SK-N-SH treated with all-trans-retinoic acid at 6 μM for 48 hours (cell line): ENCODE measurements at regions not wholly inside any gene's neighbourhood (a gene's known extent, or its start where the extent isn't known, plus 50 kb on each side); places are given as distances from the start of the nearest gene placed in this dataset.

ENCODE experiments used
- ATAC-seq: fragments of 200-7000 bp; cut with Tn5 transposase; 3 replicates; pipeline ENCODE4 v1.9.1; 2020; ENCODE audit warnings: mild to moderate bottlenecking, moderate library complexity
- ARNTL ChIP-seq: fragments of 450-650 bp; formaldehyde crosslinking; IDR thresholded peaks from 2 replicates; pipeline ENCODE4 v1.5.0; 2020; ENCODE audit warnings: low read depth, mild to moderate bottlenecking, moderate library complexity, borderline replicate concordance
- CSDC2 ChIP-seq: fragments of 250-450 bp; sonication (Bioruptor Pico); IDR thresholded peaks from 2 replicates; pipeline ENCODE4 v1.5.0; 2020; ENCODE audit warnings: mild to moderate bottlenecking, moderate library complexity
- ESRRG ChIP-seq: fragments of 250-450 bp; sonication (Bioruptor Pico); IDR thresholded peaks from 2 replicates; pipeline ENCODE4 v1.6.1; 2021; ENCODE audit warnings: mild to moderate bottlenecking
- GLIS3 ChIP-seq: fragments of 250-450 bp; sonication (Bioruptor Pico); IDR thresholded peaks from 2 replicates; pipeline ENCODE4 v1.5.0; 2020; ENCODE audit warnings: mild to moderate bottlenecking, moderate library complexity
- ISL1 ChIP-seq: fragments of 250-450 bp; sonication (Bioruptor Pico); IDR thresholded peaks from 2 replicates; pipeline ENCODE4 v2.1.2; 2022; ENCODE audit warnings: mild to moderate bottlenecking, moderate library complexity
- OSR1 ChIP-seq: fragments of 250-450 bp; sonication (Bioruptor Pico); IDR thresholded peaks from 2 replicates; pipeline ENCODE4 v1.8.0; 2022; ENCODE audit warnings: moderate library complexity, mild to moderate bottlenecking, inconsistent platforms
- PPARA ChIP-seq: fragments of 250-450 bp; sonication (Bioruptor Pico); IDR thresholded peaks from 2 replicates; pipeline ENCODE4 v1.5.0; 2020; ENCODE audit warnings: mild to moderate bottlenecking, borderline replicate concordance
- RARB ChIP-seq: fragments of 250-450 bp; sonication (Bioruptor Pico); IDR thresholded peaks from 2 replicates; pipeline ENCODE4 v1.8.0; 2021; ENCODE audit warnings: mild to moderate bottlenecking, moderate library complexity
- SNAI2 ChIP-seq: fragments of 250-450 bp; sonication (Bioruptor Pico); IDR thresholded peaks from 2 replicates; pipeline ENCODE4 v1.5.0; 2020; ENCODE audit warnings: mild to moderate bottlenecking, moderate library complexity
- TCF4 ChIP-seq: fragments of 250-450 bp; sonication (Bioruptor Pico); IDR thresholded peaks from 2 replicates; pipeline ENCODE4 v1.8.0; 2021; ENCODE audit warnings: mild to moderate bottlenecking, moderate library complexity, borderline replicate concordance
- ZC3H10 ChIP-seq: fragments of 250-450 bp; sonication (Bioruptor Pico); IDR thresholded peaks from 2 replicates; pipeline ENCODE4 v1.5.1; 2021; ENCODE audit warnings: mild to moderate bottlenecking, moderate library complexity
- ZFP3 ChIP-seq: fragments of 250-450 bp; sonication (Bioruptor Pico); IDR thresholded peaks from 2 replicates; pipeline ENCODE4 v1.5.0; 2020; ENCODE audit warnings: mild to moderate bottlenecking, moderate library complexity
- ZFP30 ChIP-seq: fragments of 450-650 bp; formaldehyde crosslinking; IDR thresholded peaks from 2 replicates; pipeline ENCODE4 v1.5.0; 2022; ENCODE audit warnings: mild to moderate bottlenecking, moderate library complexity
- ZNF70 ChIP-seq: fragments of 450-650 bp; formaldehyde crosslinking; IDR thresholded peaks from 2 replicates; pipeline ENCODE4 v1.5.0; 2020; ENCODE audit warnings: mild to moderate bottlenecking, moderate library complexity
- TF ChIP-seq, protein P1 (sequence below): fragments of 250-450 bp; sonication (Bioruptor Pico); IDR thresholded peaks from 2 replicates; pipeline ENCODE4 v1.5.0; 2020; ENCODE audit warnings: mild to moderate bottlenecking, moderate library complexity
- TF ChIP-seq, protein P2 (sequence below): fragments of 250-450 bp; sonication (Bioruptor Pico); IDR thresholded peaks from 2 replicates; pipeline ENCODE4 v1.8.0; 2021; ENCODE audit warnings: low read depth, mild to moderate bottlenecking, moderate library complexity, borderline replicate concordance
- TF ChIP-seq, protein P3 (sequence below): fragments of 250-450 bp; sonication (Bioruptor Pico); IDR thresholded peaks from 2 replicates; pipeline ENCODE4 v1.5.1; 2021; ENCODE audit warnings: mild to moderate bottlenecking, moderate library complexity
- TF ChIP-seq, protein P4 (sequence below): fragments of 250-450 bp; sonication (Bioruptor Pico); IDR thresholded peaks from 2 replicates; pipeline ENCODE4 v1.5.1; 2020; ENCODE audit warnings: low read depth, mild to moderate bottlenecking, moderate library complexity
- TF ChIP-seq, protein P5 (sequence below): fragments of 250-450 bp; sonication (Bioruptor Pico); IDR thresholded peaks from 2 replicates; pipeline ENCODE4 v1.8.0; 2020; ENCODE audit warnings: mild to moderate bottlenecking, moderate library complexity, borderline replicate concordance

DNA sequence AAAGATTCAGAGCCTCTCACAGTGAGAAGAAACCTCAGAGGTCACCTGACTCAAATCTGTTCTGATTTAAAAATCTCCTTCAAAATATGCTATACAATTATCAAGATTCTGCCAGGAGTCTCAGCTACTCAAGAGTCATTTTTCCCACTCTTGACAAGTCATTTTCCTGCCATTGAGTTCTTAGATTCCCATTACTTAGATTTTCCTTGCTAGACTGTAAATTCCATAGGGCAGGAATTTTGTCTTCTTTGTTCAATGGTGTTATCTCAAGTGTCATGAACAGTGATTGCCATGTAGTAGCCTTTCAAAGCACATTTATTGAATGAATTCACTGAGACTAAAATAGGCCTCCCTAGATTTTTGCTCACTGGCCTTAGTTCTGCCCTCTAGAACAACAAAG is 95.9 kb downstream of the PCTP start:
- no peak for ATAC-seq

DNA sequence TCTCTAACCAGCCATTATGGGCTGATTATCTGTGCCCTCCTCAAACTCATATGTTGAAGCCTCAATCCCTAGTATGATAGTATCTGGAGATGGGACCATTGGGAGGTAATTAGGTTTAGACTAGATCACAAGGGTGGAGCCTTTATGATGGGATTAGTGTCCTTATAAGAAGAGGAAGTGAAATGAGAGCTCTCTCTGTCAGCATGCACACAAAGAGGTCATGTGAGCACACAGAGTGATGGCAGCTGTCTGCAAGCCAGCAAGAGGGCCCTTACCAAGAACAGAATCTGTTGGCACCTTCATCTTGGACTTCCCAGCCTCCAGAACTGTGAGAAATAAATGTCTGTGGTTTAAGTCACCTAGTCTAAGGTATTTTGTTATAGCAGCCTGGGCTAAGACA is 101.9 kb downstream of the PCTP start:
- TF ChIP-seq GLIS3 (CRISPR knock-in tag): no peak
- TF ChIP-seq ESRRG: no peak
- no peak for TF ChIP-seq OSR1
- TF ChIP-seq, protein P1, sequence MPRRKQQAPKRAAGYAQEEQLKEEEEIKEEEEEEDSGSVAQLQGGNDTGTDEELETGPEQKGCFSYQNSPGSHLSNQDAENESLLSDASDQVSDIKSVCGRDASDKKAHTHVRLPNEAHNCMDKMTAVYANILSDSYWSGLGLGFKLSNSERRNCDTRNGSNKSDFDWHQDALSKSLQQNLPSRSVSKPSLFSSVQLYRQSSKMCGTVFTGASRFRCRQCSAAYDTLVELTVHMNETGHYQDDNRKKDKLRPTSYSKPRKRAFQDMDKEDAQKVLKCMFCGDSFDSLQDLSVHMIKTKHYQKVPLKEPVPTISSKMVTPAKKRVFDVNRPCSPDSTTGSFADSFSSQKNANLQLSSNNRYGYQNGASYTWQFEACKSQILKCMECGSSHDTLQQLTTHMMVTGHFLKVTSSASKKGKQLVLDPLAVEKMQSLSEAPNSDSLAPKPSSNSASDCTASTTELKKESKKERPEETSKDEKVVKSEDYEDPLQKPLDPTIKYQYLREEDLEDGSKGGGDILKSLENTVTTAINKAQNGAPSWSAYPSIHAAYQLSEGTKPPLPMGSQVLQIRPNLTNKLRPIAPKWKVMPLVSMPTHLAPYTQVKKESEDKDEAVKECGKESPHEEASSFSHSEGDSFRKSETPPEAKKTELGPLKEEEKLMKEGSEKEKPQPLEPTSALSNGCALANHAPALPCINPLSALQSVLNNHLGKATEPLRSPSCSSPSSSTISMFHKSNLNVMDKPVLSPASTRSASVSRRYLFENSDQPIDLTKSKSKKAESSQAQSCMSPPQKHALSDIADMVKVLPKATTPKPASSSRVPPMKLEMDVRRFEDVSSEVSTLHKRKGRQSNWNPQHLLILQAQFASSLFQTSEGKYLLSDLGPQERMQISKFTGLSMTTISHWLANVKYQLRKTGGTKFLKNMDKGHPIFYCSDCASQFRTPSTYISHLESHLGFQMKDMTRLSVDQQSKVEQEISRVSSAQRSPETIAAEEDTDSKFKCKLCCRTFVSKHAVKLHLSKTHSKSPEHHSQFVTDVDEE (CRISPR knock-in tag): no peak
- TF ChIP-seq ZC3H10 (CRISPR knock-in tag): no peak
- TF ChIP-seq, protein P2, sequence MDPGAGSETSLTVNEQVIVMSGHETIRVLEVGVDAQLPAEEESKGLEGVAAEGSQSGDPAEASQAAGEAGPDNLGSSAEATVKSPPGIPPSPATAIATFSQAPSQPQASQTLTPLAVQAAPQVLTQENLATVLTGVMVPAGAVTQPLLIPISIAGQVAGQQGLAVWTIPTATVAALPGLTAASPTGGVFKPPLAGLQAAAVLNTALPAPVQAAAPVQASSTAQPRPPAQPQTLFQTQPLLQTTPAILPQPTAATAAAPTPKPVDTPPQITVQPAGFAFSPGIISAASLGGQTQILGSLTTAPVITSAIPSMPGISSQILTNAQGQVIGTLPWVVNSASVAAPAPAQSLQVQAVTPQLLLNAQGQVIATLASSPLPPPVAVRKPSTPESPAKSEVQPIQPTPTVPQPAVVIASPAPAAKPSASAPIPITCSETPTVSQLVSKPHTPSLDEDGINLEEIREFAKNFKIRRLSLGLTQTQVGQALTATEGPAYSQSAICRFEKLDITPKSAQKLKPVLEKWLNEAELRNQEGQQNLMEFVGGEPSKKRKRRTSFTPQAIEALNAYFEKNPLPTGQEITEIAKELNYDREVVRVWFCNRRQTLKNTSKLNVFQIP (CRISPR knock-in tag): no peak
- TF ChIP-seq ISL1 (CRISPR knock-in tag): no peak
- TF ChIP-seq ZFP3 (CRISPR knock-in tag): no peak
- TF ChIP-seq, protein P3, sequence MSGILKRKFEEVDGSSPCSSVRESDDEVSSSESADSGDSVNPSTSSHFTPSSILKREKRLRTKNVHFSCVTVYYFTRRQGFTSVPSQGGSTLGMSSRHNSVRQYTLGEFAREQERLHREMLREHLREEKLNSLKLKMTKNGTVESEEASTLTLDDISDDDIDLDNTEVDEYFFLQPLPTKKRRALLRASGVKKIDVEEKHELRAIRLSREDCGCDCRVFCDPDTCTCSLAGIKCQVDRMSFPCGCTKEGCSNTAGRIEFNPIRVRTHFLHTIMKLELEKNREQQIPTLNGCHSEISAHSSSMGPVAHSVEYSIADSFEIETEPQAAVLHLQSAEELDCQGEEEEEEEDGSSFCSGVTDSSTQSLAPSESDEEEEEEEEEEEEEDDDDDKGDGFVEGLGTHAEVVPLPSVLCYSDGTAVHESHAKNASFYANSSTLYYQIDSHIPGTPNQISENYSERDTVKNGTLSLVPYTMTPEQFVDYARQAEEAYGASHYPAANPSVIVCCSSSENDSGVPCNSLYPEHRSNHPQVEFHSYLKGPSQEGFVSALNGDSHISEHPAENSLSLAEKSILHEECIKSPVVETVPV: no peak
- TF ChIP-seq ZFP30 (CRISPR knock-in tag): no peak
- no peak for TF ChIP-seq TCF4 (CRISPR knock-in tag)
- TF ChIP-seq PPARA (CRISPR knock-in tag): no peak

More for the DNA sequence above, 95.9 kb downstream of the PCTP start:
- TF ChIP-seq ISL1 (CRISPR knock-in tag) (no peak), ZFP3 (CRISPR knock-in tag) (no peak), ZNF70 (CRISPR knock-in tag) (no peak), ZFP30 (CRISPR knock-in tag) (no peak), ZC3H10 (CRISPR knock-in tag) (no peak), SNAI2 (CRISPR knock-in tag) (no peak)
- TF ChIP-seq, protein P4, sequence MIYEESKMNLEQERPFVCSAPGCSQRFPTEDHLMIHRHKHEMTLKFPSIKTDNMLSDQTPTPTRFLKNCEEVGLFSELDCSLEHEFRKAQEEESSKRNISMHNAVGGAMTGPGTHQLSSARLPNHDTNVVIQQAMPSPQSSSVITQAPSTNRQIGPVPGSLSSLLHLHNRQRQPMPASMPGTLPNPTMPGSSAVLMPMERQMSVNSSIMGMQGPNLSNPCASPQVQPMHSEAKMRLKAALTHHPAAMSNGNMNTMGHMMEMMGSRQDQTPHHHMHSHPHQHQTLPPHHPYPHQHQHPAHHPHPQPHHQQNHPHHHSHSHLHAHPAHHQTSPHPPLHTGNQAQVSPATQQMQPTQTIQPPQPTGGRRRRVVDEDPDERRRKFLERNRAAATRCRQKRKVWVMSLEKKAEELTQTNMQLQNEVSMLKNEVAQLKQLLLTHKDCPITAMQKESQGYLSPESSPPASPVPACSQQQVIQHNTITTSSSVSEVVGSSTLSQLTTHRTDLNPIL: no peak
- TF ChIP-seq, protein P3: no peak

DNA sequence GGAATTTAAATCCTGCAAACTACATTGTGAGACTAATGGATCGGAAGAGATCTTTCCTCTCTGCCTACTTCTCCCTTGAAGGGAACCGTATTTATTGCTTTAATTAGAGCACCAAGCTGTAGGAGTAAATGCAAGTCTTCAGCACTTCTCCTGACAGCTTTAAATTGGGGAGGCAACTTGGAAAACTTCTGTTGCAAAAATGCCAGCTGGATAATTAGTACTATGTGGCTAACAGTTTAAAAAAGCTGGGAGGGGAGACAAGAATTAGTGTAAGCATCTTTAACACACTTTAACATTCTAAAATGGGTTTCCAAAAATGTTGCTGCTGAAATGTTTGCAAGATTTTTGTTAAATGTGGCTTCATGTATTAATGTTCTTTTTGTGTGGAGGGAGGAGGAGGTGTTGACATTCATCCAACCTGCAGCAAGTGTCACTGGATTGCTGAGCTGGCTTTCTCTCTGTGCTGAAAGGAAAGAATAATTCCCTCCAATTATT is 108.5 kb downstream of the PCTP start:
- no peak for ATAC-seq
- no peak for TF ChIP-seq ZFP3 (CRISPR knock-in tag)
- TF ChIP-seq, all 23 proteins: peak for 0

More for the DNA sequence above, 101.9 kb downstream of the PCTP start:
- ATAC-seq: no peak

DNA sequence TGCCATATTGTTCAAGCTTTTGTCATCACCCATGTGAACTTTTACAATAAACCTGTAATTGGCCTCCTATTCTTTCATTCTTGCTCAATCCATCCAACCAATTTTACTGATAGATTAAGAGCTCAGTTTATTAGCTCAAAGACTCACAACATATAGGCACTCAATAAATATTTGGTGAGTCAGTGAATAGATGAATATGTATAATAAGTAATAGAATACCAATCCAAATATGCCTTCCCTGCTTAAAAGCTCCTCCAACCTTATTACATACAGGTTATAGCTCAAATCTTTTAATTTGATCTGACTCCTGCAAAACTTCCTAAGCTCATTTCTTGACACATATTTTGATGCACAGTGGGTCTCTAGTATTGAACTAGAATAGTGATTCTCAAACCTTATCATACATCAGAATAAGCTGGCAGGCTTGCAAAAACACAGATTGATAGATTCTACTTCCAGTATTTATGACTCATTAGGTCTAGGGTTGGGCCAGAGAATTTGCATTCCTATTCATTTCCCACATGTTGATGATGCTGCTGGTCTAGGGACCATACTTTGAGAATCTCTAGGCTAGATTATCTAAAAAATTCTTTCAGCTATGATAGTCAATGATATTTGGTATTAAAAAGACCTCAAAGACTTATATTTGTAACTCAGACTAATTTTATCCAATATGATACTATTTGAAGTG is 114.4 kb downstream of the PCTP start:
- no peak for ATAC-seq
- TF ChIP-seq OSR1: no peak
- no peak for TF ChIP-seq ZC3H10 (CRISPR knock-in tag)
- no peak for TF ChIP-seq ZNF70 (CRISPR knock-in tag)
- TF ChIP-seq RARB: no peak
- TF ChIP-seq, protein P3: no peak
- no peak for TF ChIP-seq GLIS3 (CRISPR knock-in tag)
- TF ChIP-seq ESRRG: no peak
- TF ChIP-seq, protein P1 (CRISPR knock-in tag): no peak
- TF ChIP-seq, protein P5, sequence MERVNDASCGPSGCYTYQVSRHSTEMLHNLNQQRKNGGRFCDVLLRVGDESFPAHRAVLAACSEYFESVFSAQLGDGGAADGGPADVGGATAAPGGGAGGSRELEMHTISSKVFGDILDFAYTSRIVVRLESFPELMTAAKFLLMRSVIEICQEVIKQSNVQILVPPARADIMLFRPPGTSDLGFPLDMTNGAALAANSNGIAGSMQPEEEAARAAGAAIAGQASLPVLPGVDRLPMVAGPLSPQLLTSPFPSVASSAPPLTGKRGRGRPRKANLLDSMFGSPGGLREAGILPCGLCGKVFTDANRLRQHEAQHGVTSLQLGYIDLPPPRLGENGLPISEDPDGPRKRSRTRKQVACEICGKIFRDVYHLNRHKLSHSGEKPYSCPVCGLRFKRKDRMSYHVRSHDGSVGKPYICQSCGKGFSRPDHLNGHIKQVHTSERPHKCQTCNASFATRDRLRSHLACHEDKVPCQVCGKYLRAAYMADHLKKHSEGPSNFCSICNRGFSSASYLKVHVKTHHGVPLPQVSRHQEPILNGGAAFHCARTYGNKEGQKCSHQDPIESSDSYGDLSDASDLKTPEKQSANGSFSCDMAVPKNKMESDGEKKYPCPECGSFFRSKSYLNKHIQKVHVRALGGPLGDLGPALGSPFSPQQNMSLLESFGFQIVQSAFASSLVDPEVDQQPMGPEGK: no peak
- no peak for TF ChIP-seq CSDC2
- no peak for TF ChIP-seq ARNTL
- TF ChIP-seq ZFP30 (CRISPR knock-in tag): no peak
